Medulla oblongata (tissue), 1 donor: ENCODE measurements at regions not wholly inside any gene's neighbourhood (a gene's known extent, or its start where the extent isn't known, plus 50 kb on each side); places are given as distances from the start of the nearest gene placed in this dataset.
A peak's percentile ranks its signal among the peaks of the same experiment; 100 is the strongest.

Source experiments
- DNase-seq: peaks from one replicate; pipeline ENCODE4 v3.0.0-alpha.2; 2015; ENCODE audit errors: extremely low spot score

DNA sequence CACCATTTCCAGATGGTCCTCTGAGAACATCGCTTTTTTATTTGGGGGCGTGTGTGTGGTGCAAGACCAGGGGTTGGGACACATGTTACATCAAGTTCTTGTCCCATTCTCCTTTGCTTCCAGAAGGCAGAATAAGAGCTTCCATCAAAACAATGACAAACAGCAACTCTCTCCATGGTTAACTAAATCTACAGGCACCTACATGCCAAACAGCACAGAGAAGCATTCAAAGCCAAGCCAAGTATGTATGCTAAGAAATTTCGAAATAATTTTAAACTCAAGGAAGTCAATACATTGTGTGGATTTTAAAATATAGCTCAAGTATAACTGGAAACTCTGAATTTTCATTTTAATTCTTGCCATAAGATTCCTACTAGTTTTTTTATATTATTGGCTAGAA lies 105.6 kb downstream of the SEC61B start:
- no peak for DNase-seq

- DNase-seq, result no peak
Observed at GRCh38 chr9:99335280-99335679, 113.2 kb downstream of the SEC61B start.

DNA sequence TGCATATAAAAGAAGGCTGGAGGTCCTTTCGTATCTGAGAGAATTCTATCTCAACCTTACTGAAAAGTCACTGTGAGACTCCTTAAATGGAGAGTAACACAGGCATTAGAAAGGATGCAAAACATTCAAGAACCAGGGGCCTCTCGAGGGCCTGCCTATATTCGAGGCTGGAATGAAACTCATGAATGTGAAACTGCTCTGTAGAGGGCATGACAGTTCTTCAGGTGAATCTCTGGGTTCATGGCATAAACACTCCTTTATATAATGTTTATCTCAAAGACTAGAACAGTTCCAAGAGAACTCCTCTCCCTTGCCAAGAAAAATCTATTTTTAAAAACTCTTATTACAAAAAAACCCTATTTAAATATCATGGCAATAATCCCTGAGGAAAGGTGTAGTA lies 113.9 kb downstream of the SEC61B start:
- no peak for DNase-seq

DNA sequence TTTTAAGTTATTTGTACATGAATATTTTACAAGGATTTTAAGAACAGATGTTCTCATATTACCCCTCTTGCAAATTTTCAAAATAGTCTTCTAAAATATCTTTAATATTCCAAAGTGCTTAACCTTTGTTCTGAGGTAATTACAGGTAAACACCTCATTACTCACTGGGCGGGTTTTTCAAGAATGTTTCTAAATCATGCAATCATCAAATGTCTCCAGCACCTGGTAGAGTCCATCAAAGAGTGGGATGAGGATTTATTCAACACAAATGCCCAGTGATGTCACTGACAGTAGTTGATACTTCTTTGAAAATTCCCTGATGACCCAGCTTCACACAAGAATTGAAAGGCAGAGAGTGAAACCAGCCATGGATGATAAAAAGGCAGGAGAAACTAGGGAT lies 114.4 kb downstream of the SEC61B start:
- no peak for DNase-seq

- DNase-seq, result no peak
Observed at GRCh38 chr9:99340281-99340680, 118.2 kb downstream of the SEC61B start.

- DNase-seq, result no peak
Observed at GRCh38 chr9:99341686-99342085, 119.6 kb downstream of the SEC61B start.

GRCh38 chr9:99345451-99345850 lies 123.4 kb downstream of the SEC61B start:
- DNase-seq, result no peak

- no peak for DNase-seq
Observed at GRCh38 chr9:99345942-99346341, 123.9 kb downstream of the SEC61B start.

DNA sequence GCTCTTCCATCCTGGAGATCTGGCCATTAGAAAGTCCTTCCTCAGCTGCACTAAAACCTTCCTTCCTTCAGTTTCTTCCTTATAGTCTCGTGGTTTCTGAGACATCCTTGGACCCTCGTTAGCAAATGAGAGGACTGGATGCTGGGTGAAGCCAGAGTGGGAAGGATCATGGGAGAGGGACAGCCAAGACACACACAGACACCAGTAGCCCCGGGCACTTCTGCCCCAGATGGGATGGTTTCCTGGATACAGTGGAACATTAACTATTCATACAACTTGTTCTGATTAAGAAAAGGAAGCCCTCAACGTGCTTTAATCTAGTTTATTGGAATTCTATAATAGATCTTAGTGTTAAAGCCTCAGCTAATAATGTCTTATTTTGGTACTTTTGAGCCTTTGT lies 125.5 kb downstream of the SEC61B start:
- no peak for DNase-seq

- DNase-seq, result no peak
Observed at GRCh38 chr9:99348289-99348688, 126.2 kb downstream of the SEC61B start.

DNA sequence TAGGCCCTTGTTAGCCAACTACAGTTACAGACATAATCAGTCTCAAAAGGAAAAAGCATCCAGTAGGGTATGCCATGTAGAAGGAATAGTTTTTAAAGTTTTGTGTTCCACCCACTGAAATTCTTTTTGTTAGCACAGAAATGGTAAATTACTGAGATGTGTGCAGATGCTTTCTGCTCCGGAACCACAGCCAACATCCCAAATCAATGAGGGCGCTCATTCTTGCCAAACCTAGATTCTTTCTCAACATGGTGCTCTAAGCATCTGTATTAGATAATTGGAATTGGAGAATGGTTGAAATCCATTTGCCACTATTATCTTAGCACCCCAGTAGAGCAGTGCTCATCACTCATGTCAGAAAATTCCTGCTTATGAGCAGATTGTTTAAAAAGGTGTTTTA lies 127.8 kb downstream of the SEC61B start:
- DNase-seq, result no peak

DNA sequence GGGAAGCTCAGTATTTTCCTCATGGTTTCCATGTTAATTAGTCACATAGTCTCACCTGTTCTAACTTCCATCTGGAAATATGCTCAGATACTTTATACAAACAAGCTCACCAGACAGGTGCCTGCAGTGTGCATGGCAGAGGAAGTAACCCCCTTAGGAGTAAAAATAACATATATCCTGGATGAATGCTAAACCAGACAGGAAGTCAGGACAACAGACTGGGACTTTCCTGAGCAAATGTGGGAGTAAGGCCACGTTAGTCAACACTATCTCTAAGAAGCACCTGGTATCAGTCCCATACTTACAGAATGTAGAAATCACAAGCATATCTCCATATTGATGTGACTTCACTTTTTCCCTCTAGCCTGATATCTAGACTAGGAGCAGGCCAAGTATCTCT lies 128.4 kb downstream of the SEC61B start:
- DNase-seq, result no peak

GRCh38 chr9:99351647-99352046 lies 129.6 kb downstream of the SEC61B start:
- no peak for DNase-seq

- DNase-seq, result no peak
Observed at GRCh38 chr9:99352826-99353225, 130.7 kb downstream of the SEC61B start.

DNA sequence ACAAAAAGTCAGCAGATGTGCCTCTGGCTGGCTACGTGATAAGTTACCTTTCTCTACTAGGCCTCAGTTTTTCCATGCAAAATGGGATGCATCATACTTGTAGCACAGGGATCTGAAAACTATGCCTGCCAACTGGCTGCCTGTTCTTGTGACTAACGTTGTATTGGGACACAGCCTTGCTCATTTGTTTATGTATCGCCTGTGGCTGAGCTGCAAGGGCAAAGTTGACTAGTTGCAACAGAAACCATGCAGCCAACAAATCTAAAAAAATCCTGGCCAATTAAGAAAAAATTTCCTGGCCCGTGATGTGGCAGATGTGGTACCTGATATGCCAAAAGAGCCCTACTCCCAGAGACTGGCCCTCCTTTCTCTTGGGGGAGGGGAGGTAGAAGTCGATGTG lies 131.3 kb downstream of the SEC61B start:
- DNase-seq, result no peak

- no peak for DNase-seq
Observed at GRCh38 chr9:99354104-99354503, 132.0 kb downstream of the SEC61B start.

DNA sequence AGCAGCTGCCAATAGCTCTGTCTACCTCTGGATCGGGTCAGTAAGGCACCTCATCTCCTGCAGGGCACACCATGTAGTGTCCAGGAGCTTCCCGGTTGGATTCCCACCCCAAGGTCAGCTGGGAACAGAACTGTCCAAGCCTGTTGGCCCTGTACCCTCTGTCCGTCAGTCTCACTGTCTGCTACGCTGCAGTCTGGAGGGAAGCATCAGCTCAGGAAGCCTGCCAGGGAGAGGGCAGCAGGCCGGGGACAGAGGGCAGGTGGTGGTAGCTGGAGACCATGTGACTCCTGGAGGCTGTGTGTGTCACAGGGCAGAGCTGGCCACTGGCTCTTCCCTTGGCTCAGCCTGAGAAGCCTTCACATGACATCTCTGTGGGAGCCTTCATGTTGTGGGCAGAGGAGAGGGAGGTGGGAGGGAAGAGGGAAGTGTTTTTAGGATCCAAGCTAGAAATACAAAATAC lies 134.5 kb downstream of the SEC61B start:
- DNase-seq, result peak; percentile 87

DNA sequence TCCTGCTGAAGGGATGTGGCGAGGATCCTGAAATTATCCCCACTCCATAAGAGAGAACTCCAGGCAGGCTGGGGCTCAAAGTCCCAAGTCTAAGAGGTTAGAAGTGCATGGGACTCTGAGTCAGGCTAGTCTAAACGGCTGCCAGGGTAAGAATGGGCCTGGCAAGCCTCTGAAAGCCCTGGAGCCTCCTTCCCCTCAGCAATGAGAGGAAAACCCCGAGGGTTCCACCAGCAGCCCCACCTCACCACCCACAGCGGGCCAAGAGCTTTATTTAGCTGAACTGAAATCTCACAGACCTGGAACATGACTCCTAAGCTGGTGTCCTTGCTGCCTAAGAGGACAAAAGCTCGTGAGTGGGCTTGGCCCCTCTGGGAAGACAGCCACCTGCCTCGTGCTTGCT lies 135.5 kb downstream of the SEC61B start:
- peak; percentile 61 for DNase-seq

DNA sequence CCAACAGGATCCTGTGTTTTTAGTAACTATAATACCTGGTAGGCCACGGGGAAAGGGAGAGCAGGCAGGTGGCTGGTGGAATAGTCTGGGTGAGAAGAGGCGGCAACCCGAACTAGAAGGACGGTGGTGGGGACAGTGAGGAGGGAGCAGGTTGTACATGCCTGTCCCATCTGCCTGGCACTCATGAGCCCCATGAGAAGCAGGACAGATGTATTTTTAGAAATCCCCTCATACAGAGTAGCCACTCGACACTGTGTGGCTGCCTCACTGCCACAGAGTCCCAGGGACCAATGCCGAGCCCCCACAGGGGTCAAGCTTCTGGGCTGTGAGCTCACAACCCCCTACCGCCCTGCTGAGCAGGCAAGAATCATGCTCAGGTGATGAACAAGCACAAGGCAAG lies 136.6 kb downstream of the SEC61B start:
- no peak for DNase-seq

DNA sequence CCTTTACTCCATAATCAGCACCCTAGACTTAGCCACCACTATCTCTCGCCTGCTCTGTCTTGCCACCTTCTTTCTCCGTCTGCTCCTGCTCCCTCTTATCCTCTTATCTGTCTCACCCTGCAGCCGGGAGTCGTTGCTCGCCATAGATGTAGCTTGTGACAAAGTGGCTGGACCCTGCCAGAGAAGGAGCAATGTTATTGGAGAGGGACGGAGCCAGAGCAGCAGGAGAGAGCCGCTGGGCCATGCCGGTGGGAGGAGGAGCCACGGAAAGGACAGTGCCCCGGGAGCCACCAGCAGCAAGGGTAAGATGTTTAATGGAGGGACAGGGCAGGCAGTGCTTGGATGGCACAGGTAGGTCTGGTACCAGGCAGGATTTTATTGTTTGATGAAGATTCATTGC lies 137.3 kb downstream of the SEC61B start:
- DNase-seq, result no peak

- DNase-seq, result no peak
Observed at GRCh38 chr9:99360026-99360425, 137.9 kb downstream of the SEC61B start.

- peak; percentile 51 for DNase-seq
Observed at GRCh38 chr9:99361817-99362216, 139.7 kb downstream of the SEC61B start.

DNA sequence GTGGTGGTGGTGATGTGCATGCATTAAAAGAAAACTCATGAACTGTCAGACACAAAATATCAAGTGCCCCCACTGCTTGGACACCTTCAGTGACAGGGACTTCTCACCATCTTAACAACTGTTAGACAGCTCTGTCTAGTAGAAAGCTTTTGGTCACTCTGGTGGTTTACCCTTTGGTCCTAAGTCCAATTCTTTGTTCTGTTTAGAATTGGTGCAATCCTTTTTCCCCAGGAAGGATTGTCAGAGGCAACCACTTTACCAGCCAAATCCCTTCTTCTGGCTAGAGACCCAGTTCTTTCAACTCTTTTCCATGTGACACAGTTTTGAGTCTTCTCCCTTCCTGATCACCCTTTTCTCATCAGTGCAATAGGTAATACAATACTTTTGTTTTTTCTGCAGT lies 140.2 kb downstream of the SEC61B start:
- DNase-seq, result peak; percentile 53

DNA sequence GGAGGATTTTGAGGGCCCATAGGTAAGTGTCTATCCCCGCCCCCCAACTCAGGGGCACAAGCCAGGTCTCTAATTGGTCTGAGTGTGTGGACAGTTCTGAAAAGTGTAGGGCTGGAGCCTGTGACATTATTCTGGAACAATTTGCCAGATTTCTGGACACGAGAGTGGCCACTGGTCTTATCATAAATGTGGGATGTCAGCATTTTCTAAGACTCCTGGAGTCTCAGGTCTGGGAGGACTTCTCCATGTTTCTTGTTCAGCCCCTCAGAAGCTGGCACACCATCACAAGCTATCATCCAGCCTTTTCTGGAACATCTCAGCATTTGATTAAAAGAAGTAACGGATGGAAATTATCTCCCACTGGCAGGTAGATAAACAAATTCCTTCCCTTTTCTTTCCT lies 141.4 kb downstream of the SEC61B start:
- no peak for DNase-seq
